BLaER1 (cell line): ENCODE measurements at regions not wholly inside any gene's neighbourhood (a gene's known extent, or its start where the extent isn't known, plus 50 kb on each side); places are given as distances from the start of the nearest gene placed in this dataset.

ENCODE experiments used
- H3K27ac ChIP-seq: shearing (Covaris generic); formaldehyde crosslinking; 2 replicates; pipeline ENCODE4 v1.8.1; 2022
- H3K27me3 ChIP-seq: shearing (Covaris generic); formaldehyde crosslinking; 2 replicates; pipeline ENCODE4 v1.8.1; 2022
- H3K36me3 ChIP-seq: shearing (Covaris generic); formaldehyde crosslinking; 2 replicates; pipeline ENCODE4 v1.8.1; 2022
- H3K4me1 ChIP-seq: shearing (Covaris generic); formaldehyde crosslinking; 2 replicates; pipeline ENCODE4 v1.8.1; 2022
- H3K4me2 ChIP-seq: shearing (Covaris generic); formaldehyde crosslinking; 2 replicates; pipeline ENCODE4 v1.8.1; 2022
- H3K4me3 ChIP-seq: shearing (Covaris generic); formaldehyde crosslinking; 2 replicates; pipeline ENCODE4 v1.8.1; 2022
- H3K9ac ChIP-seq: shearing (Covaris generic); formaldehyde crosslinking; 2 replicates; pipeline ENCODE4 v1.8.1; 2022
- H3K9me3 ChIP-seq: shearing (Covaris generic); formaldehyde crosslinking; 2 replicates; pipeline ENCODE4 v1.8.1; 2022
- H4K20me1 ChIP-seq: shearing (Covaris generic); formaldehyde crosslinking; 2 replicates; pipeline ENCODE4 v1.8.1; 2022
- Cebpa-rat ChIP-seq: shearing (Covaris generic); IDR thresholded peaks from 2 replicates; pipeline ENCODE4 v1.8.1; 2022

DNA sequence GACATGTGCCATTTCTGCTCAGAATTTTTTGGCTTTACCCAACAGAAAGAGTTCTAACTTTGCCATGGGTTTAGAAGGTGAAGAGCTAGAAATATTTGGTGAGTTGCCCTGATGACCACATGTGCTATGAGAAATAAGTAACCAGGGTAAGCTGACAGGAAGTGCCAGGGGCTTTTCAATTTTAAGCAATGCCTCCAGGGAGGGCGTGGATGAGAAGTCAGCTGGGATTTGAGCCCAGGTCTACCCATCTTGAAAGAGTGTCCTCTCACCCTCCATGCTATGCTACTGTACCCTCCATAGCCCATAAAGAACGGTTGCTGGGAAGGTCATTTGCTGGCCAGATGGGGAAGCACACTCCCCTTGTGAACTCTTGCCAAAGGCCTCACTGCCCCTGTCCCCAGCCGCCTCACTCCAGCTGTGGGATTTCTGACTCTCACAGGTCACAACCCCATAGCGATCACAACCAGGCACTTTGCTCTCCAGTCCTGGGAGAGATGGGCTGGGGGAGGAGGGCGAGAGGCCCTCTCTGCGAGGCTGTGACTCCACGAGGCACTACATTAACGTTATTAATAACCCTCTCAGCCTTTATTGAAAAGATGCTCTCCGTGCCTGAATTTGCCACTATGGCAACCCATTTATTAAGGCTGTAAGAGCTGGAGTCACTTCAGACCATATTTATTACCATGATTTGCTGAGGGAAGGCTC lies 291.1 kb downstream of the DHX35 start:
- H3K4me2 ChIP-seq, result 0 out of 2 replicates have a peak overlapping the region, but pooled peaks have one; percentile 2
- H3K9ac ChIP-seq, result no peak overlapping the region
- no peaks in the 10 kb centered on the region for H3K9me3 ChIP-seq
- H3K27me3 ChIP-seq, result no peaks in the 10 kb centered on the region
- peaks cover 20% of the 10 kb centered on the region for H3K4me1 ChIP-seq
- H3K4me3 ChIP-seq, result no peak overlapping the region
- no peak overlapping the region for H3K27ac ChIP-seq
- no peaks in the 10 kb centered on the region for H4K20me1 ChIP-seq
- H3K36me3 ChIP-seq, result no peaks in the 10 kb centered on the region
- TF ChIP-seq Cebpa-rat, result no peak

DNA sequence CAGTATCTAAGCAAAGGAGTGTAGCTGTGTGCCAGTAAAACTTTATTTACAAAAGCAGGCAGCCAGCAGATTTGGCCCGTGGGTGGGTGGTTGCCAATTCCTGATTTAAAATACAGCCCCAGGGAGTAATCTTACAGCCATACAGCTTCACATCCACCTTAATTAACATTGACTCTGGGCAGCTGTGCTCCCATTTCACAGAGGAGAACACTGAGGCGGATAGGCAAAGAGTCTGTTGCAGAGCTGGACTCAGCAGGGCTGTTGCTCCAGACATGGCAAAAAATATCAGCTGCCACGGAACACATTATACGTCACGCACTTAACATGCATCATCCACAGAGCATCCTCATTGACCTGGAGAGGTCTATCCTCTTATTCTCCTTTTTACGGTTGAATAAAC lies 289.9 kb downstream of the DHX35 start:
- no peaks in the 10 kb centered on the region for H4K20me1 ChIP-seq
- no peaks in the 10 kb centered on the region for H3K9me3 ChIP-seq
- H3K4me2 ChIP-seq, result no peak overlapping the region
- H3K4me3 ChIP-seq, result no peak overlapping the region
- TF ChIP-seq Cebpa-rat, result no peak
- no peaks in the 10 kb centered on the region for H3K36me3 ChIP-seq
- H3K4me1 ChIP-seq, result peaks cover 20% of the 10 kb centered on the region
- no peaks in the 10 kb centered on the region for H3K27me3 ChIP-seq
- H3K27ac ChIP-seq, result no peak overlapping the region
- H3K9ac ChIP-seq, result no peak overlapping the region

DNA sequence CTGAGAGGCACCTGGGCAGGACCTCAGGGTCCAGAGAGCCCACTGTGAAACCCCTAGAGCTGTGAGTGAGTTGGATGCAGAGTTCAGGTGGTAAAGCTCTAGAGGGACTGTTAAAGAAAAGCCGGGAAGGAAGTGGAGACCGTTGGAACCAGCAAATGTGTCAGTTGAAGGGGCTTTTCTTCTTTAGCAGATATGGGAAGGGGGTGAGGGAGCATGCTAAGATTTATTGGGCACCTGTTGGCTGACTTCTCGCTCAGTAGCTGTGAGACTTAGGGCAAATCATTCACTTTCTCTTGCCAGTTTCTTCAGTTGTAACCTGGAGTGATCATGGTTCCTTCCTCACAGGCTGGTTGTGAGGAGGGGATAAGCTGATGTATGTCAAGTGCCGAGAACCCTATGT lies 287.7 kb downstream of the DHX35 start:
- Histone ChIP-seq H3K27me3 (no peaks in the 10 kb centered on the region), H3K36me3 (no peaks in the 10 kb centered on the region), H4K20me1 (no peaks in the 10 kb centered on the region), H3K4me3 (no peak overlapping the region), H3K9ac (no peak overlapping the region), H3K4me1 (peaks cover 35% of the 10 kb centered on the region), H3K27ac (peak overlapping the region; percentile 18; the same call in 1 of the 2 replicates), H3K9me3 (no peaks in the 10 kb centered on the region), H3K4me2 (peak overlapping the region; percentile 58)
- no peak for TF ChIP-seq Cebpa-rat

DNA sequence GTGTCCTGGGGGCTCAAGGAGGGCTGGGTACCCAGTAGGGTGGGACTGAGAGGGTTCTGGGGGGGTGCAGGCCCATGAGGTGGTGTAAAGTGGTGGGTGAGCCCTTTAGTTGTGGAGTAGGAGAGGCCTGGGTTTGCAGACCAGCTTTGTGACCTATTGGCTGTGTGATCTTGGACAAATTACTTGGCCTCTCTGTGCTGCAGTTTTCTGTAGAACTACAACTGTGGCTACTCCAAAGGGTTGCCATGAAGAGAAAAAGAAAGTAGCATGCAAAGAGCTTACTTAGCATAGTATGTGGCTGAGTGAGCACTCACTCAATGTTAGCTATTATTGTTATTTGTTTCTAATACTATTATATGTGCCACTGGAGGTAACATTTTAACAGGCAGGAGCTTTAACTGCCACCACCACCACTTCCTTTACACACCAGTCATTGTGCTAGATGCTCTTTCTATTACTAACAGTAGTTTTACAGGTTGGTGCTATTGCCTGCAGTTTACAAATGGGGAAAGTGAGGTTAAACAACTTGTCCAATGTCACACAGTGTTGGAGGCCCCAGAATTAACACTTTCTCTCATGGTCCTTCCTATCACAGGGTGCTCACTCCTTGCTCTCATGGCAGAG lies 286.8 kb downstream of the DHX35 start:
- Histone ChIP-seq H3K4me2 (peak overlapping the region; percentile 58), H3K36me3 (no peaks in the 10 kb centered on the region), H3K27me3 (no peaks in the 10 kb centered on the region), H3K9ac (no peak overlapping the region), H3K9me3 (0 out of 2 replicates have a peak, but pooled peaks cover 2% of the 10 kb centered on the region), H4K20me1 (no peaks in the 10 kb centered on the region), H3K27ac (no peak overlapping the region), H3K4me1 (peaks cover 36% of the 10 kb centered on the region), H3K4me3 (no peak overlapping the region)
- no peak for TF ChIP-seq Cebpa-rat

DNA sequence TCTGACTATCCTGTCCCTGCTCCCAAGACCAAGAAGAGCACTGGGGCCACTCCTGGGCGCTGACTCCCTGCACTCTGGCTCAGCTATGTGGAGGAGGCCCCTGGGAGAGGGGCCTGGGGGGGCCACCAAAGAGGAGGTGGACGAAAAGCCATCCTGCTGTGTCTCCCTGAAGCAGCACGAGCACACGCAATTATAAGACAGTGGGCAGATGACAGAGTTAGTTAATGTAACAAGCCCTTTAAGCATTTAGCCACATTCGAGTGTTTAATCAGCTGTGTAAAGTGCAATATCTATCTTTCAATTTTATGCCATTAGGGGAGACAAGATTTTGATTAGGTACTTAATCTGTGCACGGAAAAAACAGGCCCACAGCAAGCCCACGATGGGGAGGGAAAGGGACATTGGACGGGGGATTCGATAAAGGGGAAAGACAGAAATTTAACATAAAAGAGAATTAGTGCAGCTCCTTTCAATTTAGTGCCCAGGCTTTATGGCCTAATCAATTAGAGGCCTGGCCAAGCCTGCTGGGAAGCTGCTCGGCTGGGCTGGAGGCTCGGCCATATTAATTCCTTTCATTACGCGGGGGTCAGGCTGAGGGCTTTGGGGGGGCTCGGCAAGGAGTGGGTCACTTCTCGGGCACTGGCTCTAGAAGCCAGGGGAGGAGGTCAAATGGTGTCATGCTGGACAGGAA lies 286.2 kb downstream of the DHX35 start:
- no peak overlapping the region for H3K9ac ChIP-seq

DNA sequence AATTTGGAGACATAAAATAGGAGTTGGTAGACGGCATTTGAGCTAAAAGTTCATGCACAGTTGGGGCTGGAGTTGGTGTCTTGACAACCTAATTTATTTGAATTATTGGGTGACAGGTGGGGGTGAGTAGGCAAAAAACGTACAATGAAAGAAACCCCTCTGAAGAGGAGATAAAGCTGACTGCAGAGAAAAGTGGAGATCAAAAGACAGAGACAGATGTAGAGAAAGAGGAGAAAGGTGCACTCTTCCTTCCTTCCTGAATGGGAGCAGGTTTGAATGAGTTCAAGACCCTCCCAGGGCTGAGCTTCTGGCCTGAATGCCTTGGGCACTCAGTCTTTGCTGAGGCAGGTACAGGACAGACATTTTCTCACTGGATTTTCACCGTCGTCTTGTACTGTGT lies 284.3 kb downstream of the DHX35 start:
- Histone ChIP-seq H3K27me3 (no peaks in the 10 kb centered on the region), H3K4me1 (peaks cover 31% of the 10 kb centered on the region), H4K20me1 (no peaks in the 10 kb centered on the region), H3K4me2 (no peak overlapping the region), H3K9me3 (peaks cover 11% of the 10 kb centered on the region; the same call in 1 of the 2 replicates), H3K9ac (no peak overlapping the region), H3K27ac (no peak overlapping the region), H3K36me3 (no peaks in the 10 kb centered on the region), H3K4me3 (no peak overlapping the region)
- TF ChIP-seq Cebpa-rat, result no peak

More for the DNA sequence above, 286.2 kb downstream of the DHX35 start:
- no peaks in the 10 kb centered on the region for H4K20me1 ChIP-seq
- H3K27ac ChIP-seq, result no peak overlapping the region
- no peak overlapping the region for H3K4me2 ChIP-seq
- no peak overlapping the region for H3K4me3 ChIP-seq
- no peak for TF ChIP-seq Cebpa-rat
- H3K9me3 ChIP-seq, result 0 out of 2 replicates have a peak, but pooled peaks cover 5% of the 10 kb centered on the region
- no peaks in the 10 kb centered on the region for H3K36me3 ChIP-seq
- peaks cover 36% of the 10 kb centered on the region for H3K4me1 ChIP-seq
- no peaks in the 10 kb centered on the region for H3K27me3 ChIP-seq

DNA sequence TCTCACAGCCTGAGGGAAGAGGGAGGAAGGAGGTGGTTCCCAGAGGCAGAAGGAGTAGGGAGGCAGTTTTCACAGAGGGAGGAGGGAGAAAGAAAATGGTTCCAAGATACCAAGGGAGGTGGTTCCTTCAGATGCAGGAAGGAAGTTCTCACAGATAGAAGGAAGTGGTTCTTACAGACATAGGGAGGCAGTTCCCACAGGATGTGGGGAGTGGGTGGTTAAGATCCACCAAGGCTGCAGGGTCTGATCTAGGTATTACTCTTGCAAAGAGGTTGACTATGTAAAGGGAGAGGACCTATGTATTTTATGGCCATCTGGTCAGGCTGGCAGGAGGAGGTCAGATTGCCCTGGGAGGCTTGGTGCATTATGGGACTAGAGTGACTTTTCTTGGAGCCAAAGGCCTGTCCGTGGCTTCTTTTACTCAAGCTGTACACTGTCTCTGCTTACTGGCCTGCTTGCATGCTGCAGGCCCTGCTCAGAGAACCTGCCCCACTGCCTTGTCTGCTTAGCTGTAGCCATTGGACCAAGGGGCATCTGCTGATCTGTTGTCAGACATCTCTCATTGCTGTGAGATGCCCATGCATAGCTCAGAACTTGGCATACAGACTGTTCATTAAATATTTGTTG lies 283.7 kb downstream of the DHX35 start:
- no peak for TF ChIP-seq Cebpa-rat
- H4K20me1 ChIP-seq, result no peaks in the 10 kb centered on the region
- H3K4me3 ChIP-seq, result no peak overlapping the region
- no peaks in the 10 kb centered on the region for H3K27me3 ChIP-seq
- H3K27ac ChIP-seq, result no peak overlapping the region; the same call in 1 of the 2 replicates
- peak overlapping the region; percentile 73 for H3K4me2 ChIP-seq
- no peaks in the 10 kb centered on the region for H3K36me3 ChIP-seq
- peaks cover 31% of the 10 kb centered on the region for H3K4me1 ChIP-seq
- H3K9me3 ChIP-seq, result peaks cover 11% of the 10 kb centered on the region; the same call in 1 of the 2 replicates
- H3K9ac ChIP-seq, result no peak overlapping the region

DNA sequence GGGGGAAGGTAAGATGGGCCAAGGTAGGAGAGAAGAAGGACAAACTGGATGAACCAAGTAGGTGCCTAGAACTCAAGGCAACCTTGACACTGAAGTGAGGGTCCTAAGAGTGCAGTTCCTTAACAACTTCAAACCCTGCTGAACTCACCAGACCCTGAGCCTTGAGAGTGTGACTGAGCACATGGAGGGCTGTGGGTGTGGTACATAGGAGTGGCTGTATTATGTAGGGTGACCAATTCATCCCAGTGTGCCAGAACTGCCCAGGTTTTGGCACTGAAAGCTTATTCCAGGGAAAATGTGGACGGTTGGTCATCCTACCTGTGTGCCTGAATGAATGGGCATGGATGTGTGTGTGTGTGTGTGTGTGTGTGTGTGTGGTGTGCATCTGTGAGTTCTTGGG lies 281.8 kb downstream of the DHX35 start:
- peaks cover 16% of the 10 kb centered on the region for H3K4me1 ChIP-seq
- H3K27me3 ChIP-seq, result no peaks in the 10 kb centered on the region
- H3K36me3 ChIP-seq, result no peaks in the 10 kb centered on the region
- TF ChIP-seq Cebpa-rat, result no peak
- no peak overlapping the region for H3K27ac ChIP-seq
- no peaks in the 10 kb centered on the region for H4K20me1 ChIP-seq
- peaks cover 11% of the 10 kb centered on the region; the same call in 1 of the 2 replicates for H3K9me3 ChIP-seq
- H3K4me3 ChIP-seq, result no peak overlapping the region
- H3K4me2 ChIP-seq, result no peak overlapping the region
- H3K9ac ChIP-seq, result no peak overlapping the region

DNA sequence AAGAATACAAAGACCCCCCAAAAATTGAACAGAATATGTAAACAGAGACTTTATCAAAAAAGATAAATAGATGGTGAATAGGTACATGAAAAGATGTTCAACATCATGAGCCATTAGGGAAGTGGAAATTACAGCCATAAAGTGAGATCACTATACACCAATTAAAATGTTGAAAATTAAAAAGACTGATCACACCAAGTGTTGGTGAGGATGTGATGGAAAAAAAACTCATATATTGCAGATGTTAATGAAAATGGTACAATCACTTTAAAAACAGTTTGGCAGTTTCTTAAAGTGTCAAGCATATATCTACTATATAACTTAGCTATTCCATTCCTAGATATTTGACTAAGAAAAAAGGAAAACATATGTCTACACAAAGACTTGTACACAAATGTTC lies 280.5 kb downstream of the DHX35 start:
- Histone ChIP-seq H3K4me1 (peaks cover 16% of the 10 kb centered on the region), H3K27ac (no peak overlapping the region), H4K20me1 (no peaks in the 10 kb centered on the region), H3K4me2 (no peak overlapping the region), H3K9me3 (peaks cover 11% of the 10 kb centered on the region; the same call in 1 of the 2 replicates), H3K27me3 (no peaks in the 10 kb centered on the region), H3K9ac (no peak overlapping the region), H3K4me3 (no peak overlapping the region), H3K36me3 (no peaks in the 10 kb centered on the region)
- TF ChIP-seq Cebpa-rat, result no peak
